ENCODE measurements at regions not wholly inside any gene's neighbourhood (a gene's known extent, or its start where the extent isn't known, plus 50 kb on each side); places are given as distances from the start of the nearest gene placed in this dataset.

- TF ChIP-seq ERG (CRISPR knock-in tag; IDR thresholded peaks at IDR 0.05) = no peak
Measured at GRCh38 chr7:112969946-112970345, 116.7 kb downstream of the GPR85 start (continued).

GRCh38 chr7:112965506-112965905, 121.1 kb downstream of the GPR85 start:
- H3K4me3 Mint-ChIP-seq = no peak overlapping the region
- no peaks in the 10 kb centered on the region for H3K36me3 Mint-ChIP-seq
- H3K27ac Mint-ChIP-seq = no peak overlapping the region
- peaks cover 22% of the 10 kb centered on the region for H3K4me1 Mint-ChIP-seq
- H3K9me3 Mint-ChIP-seq = no peaks in the 10 kb centered on the region
- no peaks in the 10 kb centered on the region for H3K27me3 Mint-ChIP-seq (ENCODE audit: low read depth)
- no peak for ATAC-seq
- no peak for TF ChIP-seq AFF4 (CRISPR knock-in tag; IDR thresholded peaks at IDR 0.05; ENCODE audit: borderline replicate concordance)
- TF ChIP-seq HMGA2 (CRISPR knock-in tag; IDR thresholded peaks at IDR 0.05) = no peak
- TF ChIP-seq FOXK1 (CRISPR knock-in tag; IDR thresholded peaks at IDR 0.05) = no peak
- no peak for TF ChIP-seq ZNF263 (CRISPR knock-in tag; IDR thresholded peaks at IDR 0.05; ENCODE audit: low read depth)
- TF ChIP-seq ZNF416 (CRISPR knock-in tag; IDR thresholded peaks at IDR 0.05) = no peak
- TF ChIP-seq ELF4 (CRISPR knock-in tag; IDR thresholded peaks at IDR 0.05; ENCODE audit: low read depth) = no peak
- TF ChIP-seq AR (CRISPR knock-in tag; IDR thresholded peaks at IDR 0.05) = no peak
- no peak for TF ChIP-seq ZNF232 (CRISPR knock-in tag; IDR thresholded peaks at IDR 0.05)
- no peak for TF ChIP-seq CDX4 (CRISPR knock-in tag; IDR thresholded peaks at IDR 0.05; ENCODE audit: borderline replicate concordance)
- CTCF ChIA-PET = no interaction called here
- POLR2A ChIA-PET = no interaction called here
- DNase-seq (ENCODE audit: low spot score) = no peak

GRCh38 chr7:112963634-112964033, 123.0 kb downstream of the GPR85 start:
- Mint-ChIP-seq H3K4me1 (peaks cover 22% of the 10 kb centered on the region), H3K4me3 (no peak overlapping the region), H3K9me3 (no peaks in the 10 kb centered on the region), H3K36me3 (no peaks in the 10 kb centered on the region), H3K27ac (no peak overlapping the region), H3K27me3 (ENCODE audit: low read depth) (no peaks in the 10 kb centered on the region)
- TF ChIP-seq ETV6 (CRISPR knock-in tag; IDR thresholded peaks at IDR 0.05) = no peak
- no peak for TF ChIP-seq ZBTB43 (CRISPR knock-in tag; IDR thresholded peaks at IDR 0.05)
- no peak for TF ChIP-seq GABPB1 (CRISPR knock-in tag; IDR thresholded peaks at IDR 0.05)
- TF ChIP-seq FOXK1 (CRISPR knock-in tag; IDR thresholded peaks at IDR 0.05) = no peak
- POLR2A ChIA-PET = interaction anchor here (0.6 kb wide), 1 partner anchor 628 kb away, joined by 3 read pairs; no protein-coding TSS in a partner anchor
- ATAC-seq (no peak), DNase-seq (ENCODE audit: low spot score) (no peak)
- CTCF ChIA-PET = interaction anchor here (1.0 kb wide), 1 partner anchor 10 kb away, joined by 3 read pairs; no protein-coding TSS in a partner anchor

Data from WTC11 (cell line).